Sciatic nerve (tissue), 2 donors: ENCODE measurements at regions not wholly inside any gene's neighbourhood (a gene's known extent, or its start where the extent isn't known, plus 50 kb on each side); places are given as distances from the start of the nearest gene placed in this dataset.

Source experiments
- ATAC-seq: fragments of 200-7000 bp; cut with Tn5 transposase; one replicate; pipeline ENCODE4 v1.9.1; 2020; ENCODE audit warnings: mild to moderate bottlenecking, moderate library complexity
- DNase-seq: peaks from one replicate; pipeline ENCODE4 v3.0.0-alpha.2; 2020; ENCODE audit warnings: low spot score
- intact Hi-C: fragments of 100-400 bp; cut with DNase I; formaldehyde crosslinking; loops from one replicate; pipeline ENCODE4 v1.14.2; 2022
- donor health status: DM: no; HTN: no; CAD: no.
- donor health status: DM: no; HTN: no; CAD: no.

DNA sequence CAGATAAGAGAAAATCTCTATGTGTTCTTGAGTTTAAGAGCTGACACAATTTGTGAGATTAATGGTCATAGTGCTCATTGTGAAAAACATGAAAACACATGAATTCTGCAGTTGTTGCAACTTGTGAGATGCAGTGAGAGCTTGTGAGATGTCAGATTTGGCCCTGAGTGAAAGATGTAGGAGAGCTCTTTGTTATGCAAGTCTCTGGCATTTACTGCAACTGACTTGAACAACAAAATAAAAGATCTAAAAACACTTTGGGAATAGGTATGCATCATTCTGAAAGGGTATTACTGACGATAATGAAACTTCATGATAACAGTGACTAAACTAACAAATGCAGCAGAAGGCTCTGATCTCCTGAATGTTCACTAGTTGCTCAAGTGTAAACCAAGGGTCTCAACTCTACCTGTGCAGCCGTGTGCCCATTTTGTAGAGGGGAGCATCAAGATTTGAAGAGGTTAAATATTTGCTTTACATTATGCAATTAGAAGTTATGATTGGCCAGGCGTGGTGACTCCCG, 50.8 kb upstream of the SMIM36 start:
- ATAC-seq (no peak), DNase-seq (no peak)
- intact Hi-C loops: no loop called here

DNA sequence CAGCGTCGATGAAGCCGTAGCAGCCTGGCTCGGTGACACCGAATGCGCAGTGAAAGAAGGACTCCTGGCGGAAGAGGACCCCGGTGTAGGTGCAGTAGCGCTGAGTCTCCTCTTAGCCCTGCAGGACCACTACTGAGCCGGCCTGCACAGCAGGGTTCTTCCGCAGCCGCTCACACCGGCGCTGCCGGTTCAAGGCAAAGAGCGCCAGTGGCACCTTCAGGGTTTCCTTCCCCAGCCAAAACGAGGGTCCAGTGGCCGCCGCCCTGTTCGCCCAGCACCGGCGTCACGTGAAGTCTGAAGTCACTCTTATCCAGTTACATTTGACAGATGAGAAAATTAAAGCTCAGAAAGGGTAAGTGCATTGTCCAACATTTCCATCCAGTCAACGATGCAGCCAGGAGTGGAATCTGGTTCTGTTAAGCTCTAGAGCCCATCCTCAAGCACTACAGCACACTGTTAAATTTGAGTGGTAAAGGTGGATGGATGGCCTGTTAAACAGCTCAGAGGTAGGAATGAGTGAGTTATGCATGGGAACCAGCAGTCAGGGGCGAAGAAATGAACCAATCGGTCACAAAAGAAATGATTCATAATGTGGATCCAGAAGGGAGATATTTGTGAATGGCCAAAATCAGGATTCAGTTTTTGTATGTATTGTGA, 50.2 kb upstream of the SMIM36 start:
- DNase-seq: no peak
- ATAC-seq: no peak
- intact Hi-C loops: no loop called here
